OCI-LY7 (cell line): ENCODE measurements at regions not wholly inside any gene's neighbourhood (a gene's known extent, or its start where the extent isn't known, plus 50 kb on each side); places are given as distances from the start of the nearest gene placed in this dataset.

Source experiments
- EZH2phosphoT487 ChIP-seq: fragments of 200-600 bp; sonication (generic); IDR thresholded peaks from 2 replicates; pipeline ENCODE4 v1.6.1; 2018; ENCODE audit warnings: low read depth, borderline replicate concordance, mild to moderate bottlenecking, mixed run types, antibody characterized with exemption, low read length, moderate library complexity, mixed read lengths
- TF ChIP-seq, protein P1 (sequence below): fragments of 200-600 bp; sonication (generic); conservative IDR thresholded peaks from 2 replicates; pipeline ENCODE4 v1.5.1; 2014; ENCODE audit warnings: mild to moderate bottlenecking, antibody characterized with exemption, low read length, moderate library complexity, mixed read lengths

DNA sequence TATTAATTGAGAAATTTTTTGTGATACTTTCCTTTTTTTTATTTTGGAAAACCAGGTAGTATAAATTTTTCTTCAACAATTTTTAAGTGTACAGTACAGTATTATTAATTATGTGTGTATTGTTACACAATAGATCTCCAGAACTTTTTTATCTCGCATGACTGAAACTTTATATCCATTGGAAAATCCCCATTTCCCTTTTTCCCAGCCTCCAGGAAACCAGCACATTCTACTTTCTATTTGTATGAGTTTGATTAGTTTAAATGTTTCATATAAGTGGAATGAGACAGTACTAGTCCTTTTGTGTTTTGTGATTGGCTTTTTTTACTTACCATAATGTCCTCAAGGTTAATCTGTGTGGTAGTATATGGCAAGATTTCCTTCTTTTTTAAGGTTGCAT, 399.5 kb upstream of the ARGLU1 start:
- TF ChIP-seq, protein P1, sequence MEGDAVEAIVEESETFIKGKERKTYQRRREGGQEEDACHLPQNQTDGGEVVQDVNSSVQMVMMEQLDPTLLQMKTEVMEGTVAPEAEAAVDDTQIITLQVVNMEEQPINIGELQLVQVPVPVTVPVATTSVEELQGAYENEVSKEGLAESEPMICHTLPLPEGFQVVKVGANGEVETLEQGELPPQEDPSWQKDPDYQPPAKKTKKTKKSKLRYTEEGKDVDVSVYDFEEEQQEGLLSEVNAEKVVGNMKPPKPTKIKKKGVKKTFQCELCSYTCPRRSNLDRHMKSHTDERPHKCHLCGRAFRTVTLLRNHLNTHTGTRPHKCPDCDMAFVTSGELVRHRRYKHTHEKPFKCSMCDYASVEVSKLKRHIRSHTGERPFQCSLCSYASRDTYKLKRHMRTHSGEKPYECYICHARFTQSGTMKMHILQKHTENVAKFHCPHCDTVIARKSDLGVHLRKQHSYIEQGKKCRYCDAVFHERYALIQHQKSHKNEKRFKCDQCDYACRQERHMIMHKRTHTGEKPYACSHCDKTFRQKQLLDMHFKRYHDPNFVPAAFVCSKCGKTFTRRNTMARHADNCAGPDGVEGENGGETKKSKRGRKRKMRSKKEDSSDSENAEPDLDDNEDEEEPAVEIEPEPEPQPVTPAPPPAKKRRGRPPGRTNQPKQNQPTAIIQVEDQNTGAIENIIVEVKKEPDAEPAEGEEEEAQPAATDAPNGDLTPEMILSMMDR, result no peak
- no peak for TF ChIP-seq EZH2phosphoT487
